ENCODE measurements at regions not wholly inside any gene's neighbourhood (a gene's known extent, or its start where the extent isn't known, plus 50 kb on each side); places are given as distances from the start of the nearest gene placed in this dataset.

GRCh38 chr13:84446972-84447639 is 564.8 kb upstream of the SLITRK1 start:
- DNase-seq (ENCODE audit: low read depth) = no peak

GRCh38 chr13:84445776-84446175 is 563.5 kb upstream of the SLITRK1 start:
- DNase-seq (ENCODE audit: low read depth) = no peak
- TF ChIP-seq, protein P1, sequence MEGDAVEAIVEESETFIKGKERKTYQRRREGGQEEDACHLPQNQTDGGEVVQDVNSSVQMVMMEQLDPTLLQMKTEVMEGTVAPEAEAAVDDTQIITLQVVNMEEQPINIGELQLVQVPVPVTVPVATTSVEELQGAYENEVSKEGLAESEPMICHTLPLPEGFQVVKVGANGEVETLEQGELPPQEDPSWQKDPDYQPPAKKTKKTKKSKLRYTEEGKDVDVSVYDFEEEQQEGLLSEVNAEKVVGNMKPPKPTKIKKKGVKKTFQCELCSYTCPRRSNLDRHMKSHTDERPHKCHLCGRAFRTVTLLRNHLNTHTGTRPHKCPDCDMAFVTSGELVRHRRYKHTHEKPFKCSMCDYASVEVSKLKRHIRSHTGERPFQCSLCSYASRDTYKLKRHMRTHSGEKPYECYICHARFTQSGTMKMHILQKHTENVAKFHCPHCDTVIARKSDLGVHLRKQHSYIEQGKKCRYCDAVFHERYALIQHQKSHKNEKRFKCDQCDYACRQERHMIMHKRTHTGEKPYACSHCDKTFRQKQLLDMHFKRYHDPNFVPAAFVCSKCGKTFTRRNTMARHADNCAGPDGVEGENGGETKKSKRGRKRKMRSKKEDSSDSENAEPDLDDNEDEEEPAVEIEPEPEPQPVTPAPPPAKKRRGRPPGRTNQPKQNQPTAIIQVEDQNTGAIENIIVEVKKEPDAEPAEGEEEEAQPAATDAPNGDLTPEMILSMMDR (IDR thresholded peaks at IDR 0.05; ENCODE audit: insufficient read depth, low read length) = no peak
- no peak overlapping the region for H3K4me3 ChIP-seq (ENCODE audit: low read depth, low read length)

More at GRCh38 chr13:84446972-84447639, 564.8 kb upstream of the SLITRK1 start:
- H3K4me3 ChIP-seq (ENCODE audit: low read depth, low read length) = no peak overlapping the region
- TF ChIP-seq, protein P1 (IDR thresholded peaks at IDR 0.05; ENCODE audit: insufficient read depth, low read length) = no peak

DNA sequence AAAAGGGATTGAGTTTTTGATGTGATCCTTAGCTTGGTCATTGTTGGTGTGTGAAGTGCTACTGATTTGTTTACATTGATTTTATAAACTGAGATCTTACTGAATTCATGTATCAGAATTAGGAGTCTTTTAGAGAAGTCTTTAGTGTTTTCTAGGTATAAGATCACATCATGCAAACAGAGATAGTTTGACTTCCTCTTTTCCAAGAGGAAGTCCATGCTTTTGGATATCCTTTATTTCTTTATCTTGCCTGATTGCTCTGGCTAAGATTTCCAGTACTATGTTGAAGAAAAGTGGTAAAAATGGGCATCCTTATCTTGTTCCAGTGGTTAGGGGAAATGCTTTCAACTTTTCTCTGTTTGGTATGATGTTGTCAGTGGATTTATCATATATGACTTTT is 561.2 kb upstream of the SLITRK1 start:
- TF ChIP-seq, protein P1 (IDR thresholded peaks at IDR 0.05; ENCODE audit: insufficient read depth, low read length) = no peak
- DNase-seq (ENCODE audit: low read depth) = no peak
- H3K4me3 ChIP-seq (ENCODE audit: low read depth, low read length) = no peak overlapping the region

- DNase-seq (ENCODE audit: low read depth) = peak; percentile 30
- H3K4me3 ChIP-seq (ENCODE audit: low read depth, low read length) = no peak overlapping the region
- TF ChIP-seq, protein P1 (IDR thresholded peaks at IDR 0.05; ENCODE audit: insufficient read depth, low read length) = no peak
These were observed 556.8 kb upstream of the SLITRK1 start for GRCh38 chr13:84439108-84439507.

- H3K4me3 ChIP-seq (ENCODE audit: low read depth, low read length) = no peak overlapping the region
- DNase-seq (ENCODE audit: low read depth) = peak; percentile 76
- TF ChIP-seq, protein P1 (IDR thresholded peaks at IDR 0.05; ENCODE audit: insufficient read depth, low read length) = peak; percentile 3
These were observed 550.8 kb upstream of the SLITRK1 start for GRCh38 chr13:84433024-84433423.

DNA sequence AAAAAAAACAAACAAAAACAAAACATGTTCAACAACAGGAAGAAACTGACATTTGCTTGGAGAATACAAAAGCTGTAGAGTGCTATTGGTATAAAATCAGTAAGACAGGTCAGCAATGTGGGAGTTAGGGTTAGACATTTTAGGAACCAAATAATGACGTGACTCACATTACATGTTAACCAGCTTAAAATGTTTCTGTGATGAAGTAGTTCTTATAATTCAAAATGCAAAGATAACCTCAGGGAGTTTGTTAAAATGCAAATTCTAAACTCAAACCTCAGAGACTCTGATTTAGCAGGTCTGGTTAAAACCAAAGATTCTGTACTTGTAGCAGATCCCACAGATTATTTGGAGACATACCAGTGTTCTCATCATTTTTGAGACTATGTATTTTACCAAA is 549.4 kb upstream of the SLITRK1 start:
- no peak overlapping the region for H3K4me3 ChIP-seq (ENCODE audit: low read depth, low read length)
- TF ChIP-seq, protein P1 (IDR thresholded peaks at IDR 0.05; ENCODE audit: insufficient read depth, low read length) = no peak
- peak; percentile 50 for DNase-seq (ENCODE audit: low read depth)

DNA sequence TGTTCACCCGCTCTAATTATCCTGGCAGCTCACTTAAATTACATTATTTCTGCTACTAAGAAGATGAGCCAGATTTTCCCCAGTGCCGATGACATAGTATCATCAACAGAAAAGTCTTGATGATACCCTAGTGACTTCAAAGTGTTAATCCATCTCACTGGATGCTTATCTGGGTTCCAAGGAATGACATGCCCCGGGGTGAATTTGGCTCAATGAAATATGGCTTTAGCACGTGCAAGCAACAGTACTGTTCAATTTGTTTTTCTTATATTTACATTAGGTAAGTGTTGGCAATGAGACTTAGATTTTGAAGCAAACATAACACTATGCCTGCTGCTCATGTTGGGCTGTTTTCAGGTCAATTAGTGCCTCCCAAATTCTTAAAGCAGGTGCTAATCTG is 548.2 kb upstream of the SLITRK1 start:
- DNase-seq (ENCODE audit: low read depth) = peak; percentile 30
- TF ChIP-seq, protein P1 (IDR thresholded peaks at IDR 0.05; ENCODE audit: insufficient read depth, low read length) = no peak
- H3K4me3 ChIP-seq (ENCODE audit: low read depth, low read length) = no peak overlapping the region

All from fibroblast of the aortic adventitia (primary cell).